Activated CD4-positive, alpha-beta T cell treated with anti-CD3 and anti-CD28 coated beads for 48 hours (primary cell): ENCODE measurements at regions not wholly inside any gene's neighbourhood (a gene's known extent, or its start where the extent isn't known, plus 50 kb on each side); places are given as distances from the start of the nearest gene placed in this dataset.

Experiments used
- DNase-seq: peaks from one replicate; pipeline ENCODE4 v3.0.0-alpha.2; 2020

- DNase-seq = no peak
Measured at GRCh38 chr10:4687397-4687796, 138.6 kb upstream of the AKR1E2 start.

- peak; percentile 42 for DNase-seq
Measured at GRCh38 chr10:4686644-4686996, 139.4 kb upstream of the AKR1E2 start.

GRCh38 chr10:4685904-4686643, 139.9 kb upstream of the AKR1E2 start:
- DNase-seq = no peak

GRCh38 chr10:4685491-4685890, 140.5 kb upstream of the AKR1E2 start:
- no peak for DNase-seq

- no peak for DNase-seq
Measured at GRCh38 chr10:4684434-4684833, 141.6 kb upstream of the AKR1E2 start.

GRCh38 chr10:4683838-4684237, 142.2 kb upstream of the AKR1E2 start:
- DNase-seq = no peak

DNA sequence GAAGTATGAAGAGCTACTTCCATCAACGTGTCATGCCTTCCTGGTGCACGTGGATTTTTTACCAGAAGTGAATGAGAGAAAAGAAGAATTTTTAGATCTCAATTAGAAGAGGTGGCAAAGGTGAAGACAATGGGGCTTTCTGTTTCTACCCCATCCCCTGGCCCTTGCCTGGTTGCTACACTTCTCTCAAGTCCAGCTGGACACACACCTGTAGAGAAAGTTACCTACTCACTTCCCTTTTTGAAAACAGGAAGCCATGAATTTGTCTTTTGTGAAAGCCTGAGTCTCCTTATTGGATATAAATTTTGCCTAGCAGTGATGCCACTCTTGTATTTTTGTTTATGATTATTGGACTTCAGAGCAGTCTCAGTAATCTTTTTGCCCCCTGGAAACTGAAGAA, 142.9 kb upstream of the AKR1E2 start:
- DNase-seq = no peak

DNA sequence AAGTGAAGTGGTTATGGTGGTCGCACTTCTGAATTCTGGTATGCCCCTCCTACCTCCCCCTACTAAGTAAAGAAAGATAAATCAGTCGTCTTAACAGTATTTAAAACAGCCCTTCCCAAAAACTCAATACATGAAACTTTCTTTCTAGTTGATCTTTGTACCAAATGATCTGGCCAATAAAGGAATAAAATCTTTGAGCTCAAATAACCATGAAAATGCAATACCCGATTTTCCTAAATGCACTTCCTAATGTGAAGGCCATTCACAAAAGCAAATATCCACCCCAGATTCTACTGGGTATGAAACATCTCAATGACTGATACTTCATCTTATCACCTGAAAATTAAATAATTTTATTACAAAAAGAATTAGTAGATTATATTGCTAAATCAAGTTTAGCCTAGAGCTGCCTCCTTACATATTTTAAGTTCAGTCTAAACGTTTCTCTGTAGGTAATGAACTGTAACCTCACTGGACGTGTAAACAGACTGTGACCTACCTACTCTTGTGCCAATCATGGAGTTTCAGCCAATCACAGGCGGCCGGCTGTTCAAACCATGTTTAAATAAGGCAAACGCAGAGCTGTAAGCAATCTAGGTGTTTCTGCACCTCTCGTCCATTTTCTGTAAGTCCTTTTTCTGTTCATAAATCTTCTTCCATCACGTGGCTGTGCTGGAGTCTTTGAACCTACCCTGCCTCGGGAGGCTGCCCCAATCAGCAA, 146.9 kb upstream of the AKR1E2 start:
- no peak for DNase-seq

- DNase-seq = no peak
Measured at GRCh38 chr10:4678023-4678950, 147.7 kb upstream of the AKR1E2 start.

GRCh38 chr10:4677296-4678021, 148.5 kb upstream of the AKR1E2 start:
- no peak for DNase-seq

DNA sequence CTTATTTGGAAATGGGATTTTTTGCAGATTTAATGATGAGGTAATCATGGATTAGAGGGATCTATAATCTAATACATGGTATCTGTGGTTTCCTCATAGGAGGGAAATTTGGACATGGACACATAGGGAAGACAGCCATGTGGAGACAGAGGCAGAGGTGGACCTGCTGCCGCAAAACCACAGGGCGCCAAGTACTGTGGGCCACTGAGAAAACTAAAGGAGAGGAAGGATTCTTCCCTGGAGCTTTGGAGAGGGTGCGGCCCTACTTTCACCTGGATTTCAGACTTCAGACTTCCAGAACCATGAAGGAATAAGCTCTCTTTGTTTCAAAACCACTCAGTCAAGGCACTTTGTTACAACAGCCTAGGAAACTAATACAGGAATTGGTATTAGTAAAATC, 149.4 kb upstream of the AKR1E2 start:
- no peak for DNase-seq

DNA sequence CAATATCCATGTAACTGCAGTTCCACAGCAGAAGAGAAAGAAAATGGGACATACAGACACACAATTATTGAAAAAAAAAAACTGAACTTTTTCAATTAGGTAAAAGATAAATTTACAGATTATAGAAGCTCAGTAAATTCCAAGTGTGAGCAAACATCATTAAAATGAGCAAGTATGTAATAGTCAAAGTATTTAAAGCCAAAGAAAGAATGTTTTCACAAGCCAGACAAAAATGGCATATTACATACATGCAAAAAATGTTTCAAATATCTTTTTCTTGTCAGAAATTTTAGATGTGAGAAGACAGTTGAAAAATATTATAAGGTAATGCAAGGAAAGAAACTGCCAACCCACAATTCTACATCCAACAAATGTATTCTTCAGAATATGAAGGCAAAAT, 150.2 kb upstream of the AKR1E2 start:
- no peak for DNase-seq

DNA sequence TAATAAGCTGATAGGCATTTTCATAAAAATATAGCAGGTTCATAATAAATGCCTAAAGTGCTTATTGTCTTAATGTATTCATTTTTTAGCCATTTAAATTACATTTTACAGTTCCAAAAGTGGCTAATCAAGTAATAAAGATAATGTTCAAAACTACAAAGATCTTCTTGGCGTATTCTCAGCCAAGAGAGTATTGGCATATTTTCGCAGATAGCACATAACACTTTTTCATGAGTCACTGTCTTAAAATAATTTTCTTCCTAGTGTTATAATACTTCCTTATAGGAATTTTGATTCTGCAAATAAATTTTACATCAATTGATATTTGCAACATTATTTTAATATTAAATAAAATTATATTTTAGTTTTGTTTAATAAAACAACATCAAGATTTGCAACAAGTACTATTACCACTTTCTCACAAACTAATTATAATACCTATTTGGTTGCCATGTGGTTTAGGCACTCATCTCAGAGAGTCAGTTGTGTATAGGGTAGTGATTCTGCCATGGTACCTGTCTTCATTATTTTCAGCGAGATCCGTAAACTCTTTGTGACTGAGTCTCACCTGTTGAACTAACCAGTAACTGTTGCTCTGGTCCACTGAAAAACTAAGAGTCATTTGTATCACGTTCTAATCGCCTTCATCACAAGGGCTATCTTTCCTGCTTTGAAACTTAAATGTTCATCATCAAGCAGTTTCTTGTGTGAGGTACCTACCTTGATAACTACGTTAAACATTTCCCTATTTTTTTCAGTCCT, 152.5 kb upstream of the AKR1E2 start:
- no peak for DNase-seq

DNA sequence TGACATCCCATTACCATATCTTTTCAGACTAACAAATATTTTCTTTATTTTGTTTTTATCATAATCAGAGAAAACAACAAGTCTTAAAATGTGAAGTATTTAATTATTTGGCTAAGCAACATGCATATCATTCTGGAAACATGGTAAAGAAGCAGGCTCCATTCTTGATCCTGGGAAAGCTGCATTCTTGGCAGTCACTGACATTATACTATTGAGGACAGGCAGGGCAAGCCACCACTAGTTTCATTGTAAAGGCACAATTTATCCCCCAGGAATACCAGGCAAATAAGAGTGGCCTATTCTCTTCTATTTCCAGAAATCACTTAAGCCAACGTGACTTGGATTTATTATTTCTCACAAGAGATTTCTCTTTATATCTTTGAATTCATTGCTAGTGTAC, 153.8 kb upstream of the AKR1E2 start:
- no peak for DNase-seq

GRCh38 chr10:4671451-4672145, 154.4 kb upstream of the AKR1E2 start:
- DNase-seq = no peak

GRCh38 chr10:4670737-4671136, 155.3 kb upstream of the AKR1E2 start:
- DNase-seq = no peak

GRCh38 chr10:4669585-4669984, 156.4 kb upstream of the AKR1E2 start:
- DNase-seq = no peak

DNA sequence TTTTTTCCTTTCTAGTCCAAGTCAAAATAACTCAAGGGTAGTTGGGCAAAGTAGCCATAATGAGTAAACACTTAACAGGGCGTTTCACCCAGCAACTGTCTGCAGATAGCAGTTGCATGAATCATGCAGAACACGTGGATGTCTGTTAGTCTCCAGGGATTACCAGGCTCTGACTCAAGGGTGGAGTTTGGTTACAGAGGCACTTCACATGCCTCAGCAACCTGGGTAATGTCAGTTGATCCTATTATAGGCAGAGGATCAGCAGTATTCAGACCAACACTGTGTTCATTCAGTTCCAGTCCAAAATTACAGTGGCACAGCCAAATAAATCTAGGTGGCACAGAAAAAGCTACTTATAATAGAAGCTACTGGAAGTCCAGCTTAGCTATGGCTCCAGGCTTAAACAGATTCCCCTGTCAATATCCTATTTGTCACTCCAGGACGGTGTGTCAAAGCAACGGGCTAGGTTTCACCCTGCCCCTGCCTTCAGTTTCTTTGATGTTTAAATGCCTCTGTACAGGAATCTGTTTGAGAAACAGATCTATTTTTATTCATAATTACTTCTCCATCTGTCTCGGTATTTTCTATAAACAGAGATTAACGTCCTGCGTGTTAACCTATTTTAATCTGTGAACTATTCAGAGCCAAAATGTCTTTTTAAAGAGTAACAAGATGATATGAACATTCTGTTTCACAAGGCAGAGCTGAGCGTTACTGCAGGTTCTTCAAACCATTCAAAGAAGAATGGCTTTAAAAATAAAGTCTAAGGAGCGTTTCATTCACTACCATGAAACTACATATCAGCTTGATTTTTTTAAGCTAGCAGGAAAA, 162.6 kb upstream of the AKR1E2 start:
- peak; percentile 32 for DNase-seq

DNA sequence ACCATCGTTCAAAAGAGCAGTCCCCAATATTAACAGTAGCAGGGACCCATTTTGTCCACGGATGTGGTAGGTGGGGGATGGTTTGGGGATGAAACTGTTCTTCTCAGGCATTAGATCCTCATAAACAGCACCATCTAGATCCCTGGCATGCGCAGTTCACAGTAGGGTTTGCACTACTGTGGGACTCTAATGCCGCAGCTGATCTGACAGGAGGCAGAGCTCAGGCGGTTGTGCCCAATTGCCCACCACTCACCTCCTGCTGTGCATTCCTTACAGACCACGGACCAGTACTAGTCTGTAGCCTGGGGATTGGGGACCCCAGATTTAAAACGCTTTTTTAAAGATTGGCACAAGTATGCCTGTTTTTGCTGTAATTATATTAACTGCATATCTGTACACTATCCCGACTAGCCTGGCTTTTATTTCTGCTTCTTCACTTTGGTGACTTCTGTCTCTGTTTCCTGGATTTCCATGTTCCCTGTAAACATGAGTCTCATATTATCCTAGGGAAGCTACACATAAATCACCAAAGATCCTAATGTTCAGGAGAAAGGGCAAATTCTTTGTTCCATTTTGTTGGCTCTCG, 163.3 kb upstream of the AKR1E2 start:
- no peak for DNase-seq
